ENCODE measurements at regions not wholly inside any gene's neighbourhood (a gene's known extent, or its start where the extent isn't known, plus 50 kb on each side); places are given as distances from the start of the nearest gene placed in this dataset.
A peak's percentile ranks its signal among the peaks of the same experiment; 100 is the strongest.

DNA sequence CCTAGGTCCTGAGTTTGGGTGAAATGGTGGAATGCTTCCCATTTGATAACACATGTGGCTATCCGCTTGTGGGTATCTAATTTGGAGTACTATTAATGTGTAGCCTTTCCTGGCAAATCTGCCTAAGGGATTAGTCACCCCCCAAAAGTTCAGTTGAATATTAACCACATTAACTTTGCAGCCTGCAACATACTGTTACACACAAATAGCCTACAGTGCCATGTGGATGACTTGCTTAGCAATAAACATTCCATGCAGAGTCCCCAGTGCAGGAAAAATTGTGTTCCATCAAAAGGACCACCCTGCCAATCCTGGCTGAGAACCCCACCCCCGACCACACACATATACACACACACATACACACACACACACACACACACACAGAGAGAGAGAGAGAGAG lies 303.3 kb upstream of the ESRRG start:
- Histone ChIP-seq H3K4me3 (ENCODE audit: low read length) (no peak overlapping the region), H3K36me3 (ENCODE audit: control insufficient read depth, insufficient read depth, low read length) (no peaks in the 10 kb centered on the region), H3K9me3 (ENCODE audit: control insufficient read depth, low read depth, low read length) (no peaks in the 10 kb centered on the region), H3K27me3 (ENCODE audit: control insufficient read depth, insufficient read depth, low read length) (no peaks in the 10 kb centered on the region), H3K4me1 (ENCODE audit: control insufficient read depth, insufficient read depth, low read length) (peaks cover 15% of the 10 kb centered on the region), H3K27ac (ENCODE audit: low read length) (no peak overlapping the region)
- peak in 1 of 2 donors; percentile 48 for DNase-seq
- no CpG with 5 or more reads among the region's 2 CpGs for WGBS (ENCODE audit: insufficient coverage, low lambda C conversion rate)

DNA sequence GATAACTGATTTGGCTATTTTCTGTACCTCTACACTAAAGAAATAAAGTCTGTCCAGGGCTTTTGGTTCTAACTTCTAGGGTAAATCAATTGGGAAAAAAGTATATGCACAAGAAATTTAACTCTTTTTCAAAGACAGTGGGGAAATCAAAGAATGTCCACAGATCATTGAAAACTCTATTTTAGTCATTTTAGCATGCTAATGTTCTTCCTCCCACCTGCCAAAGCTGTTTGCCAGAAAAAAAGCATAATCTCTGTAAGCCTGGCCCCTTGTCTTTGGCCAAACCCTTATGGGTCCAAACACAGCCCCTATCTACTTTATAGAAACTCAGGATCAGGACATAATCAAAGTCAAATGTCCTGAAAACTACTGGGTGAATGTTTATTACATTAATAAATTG lies 302.2 kb upstream of the ESRRG start:
- no peak overlapping the region for H3K27ac ChIP-seq (ENCODE audit: low read length)
- H3K4me3 ChIP-seq (ENCODE audit: low read length) = no peak overlapping the region
- no peaks in the 10 kb centered on the region for H3K27me3 ChIP-seq (ENCODE audit: control insufficient read depth, insufficient read depth, low read length)
- peaks cover 15% of the 10 kb centered on the region for H3K4me1 ChIP-seq (ENCODE audit: control insufficient read depth, insufficient read depth, low read length)
- H3K36me3 ChIP-seq (ENCODE audit: control insufficient read depth, insufficient read depth, low read length) = no peaks in the 10 kb centered on the region
- no peaks in the 10 kb centered on the region for H3K9me3 ChIP-seq (ENCODE audit: control insufficient read depth, low read depth, low read length)
- no peak for DNase-seq

DNA sequence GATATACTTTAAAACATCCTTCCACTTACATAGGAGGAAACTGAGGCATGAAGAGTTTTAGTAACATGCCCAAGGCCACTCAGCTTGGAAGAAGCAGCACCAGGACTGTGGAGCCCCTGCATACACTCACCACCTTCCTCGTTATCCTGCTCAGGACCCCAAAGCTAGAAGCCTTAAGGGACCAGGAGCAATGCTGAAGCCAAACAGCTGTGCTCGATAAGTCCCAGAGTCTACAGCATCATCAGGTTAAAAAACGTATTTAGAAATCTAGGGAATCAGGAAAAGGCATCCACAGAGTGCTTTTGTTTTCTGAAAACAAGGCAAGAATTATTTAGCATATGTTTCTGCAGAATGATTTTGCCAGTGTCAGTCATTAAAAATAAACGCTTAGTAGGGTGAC lies 301.7 kb upstream of the ESRRG start:
- H3K27me3 ChIP-seq (ENCODE audit: control insufficient read depth, insufficient read depth, low read length) = no peaks in the 10 kb centered on the region
- H3K4me1 ChIP-seq (ENCODE audit: control insufficient read depth, insufficient read depth, low read length) = peaks cover 15% of the 10 kb centered on the region
- no peaks in the 10 kb centered on the region for H3K9me3 ChIP-seq (ENCODE audit: control insufficient read depth, low read depth, low read length)
- no peak overlapping the region for H3K4me3 ChIP-seq (ENCODE audit: low read length)
- no peaks in the 10 kb centered on the region for H3K36me3 ChIP-seq (ENCODE audit: control insufficient read depth, insufficient read depth, low read length)
- H3K27ac ChIP-seq (ENCODE audit: low read length) = no peak overlapping the region
- 90% methylated on average over 3 of the region's 4 CpGs for WGBS (ENCODE audit: insufficient coverage, low lambda C conversion rate)
- DNase-seq = no peak

GRCh38 chr1:217021956-217022355 lies 298.7 kb upstream of the ESRRG start:
- H3K36me3 ChIP-seq (ENCODE audit: control insufficient read depth, insufficient read depth, low read length) = no peaks in the 10 kb centered on the region
- no peaks in the 10 kb centered on the region for H3K9me3 ChIP-seq (ENCODE audit: control insufficient read depth, low read depth, low read length)
- no peak overlapping the region for H3K4me3 ChIP-seq (ENCODE audit: low read length)
- no peak for DNase-seq
- WGBS (ENCODE audit: insufficient coverage, low lambda C conversion rate) = 100% methylated on average over 1 of the region's 2 CpGs
- no peaks in the 10 kb centered on the region for H3K27me3 ChIP-seq (ENCODE audit: control insufficient read depth, insufficient read depth, low read length)
- H3K4me1 ChIP-seq (ENCODE audit: control insufficient read depth, insufficient read depth, low read length) = peaks cover 3% of the 10 kb centered on the region
- no peak overlapping the region for H3K27ac ChIP-seq (ENCODE audit: low read length)

DNA sequence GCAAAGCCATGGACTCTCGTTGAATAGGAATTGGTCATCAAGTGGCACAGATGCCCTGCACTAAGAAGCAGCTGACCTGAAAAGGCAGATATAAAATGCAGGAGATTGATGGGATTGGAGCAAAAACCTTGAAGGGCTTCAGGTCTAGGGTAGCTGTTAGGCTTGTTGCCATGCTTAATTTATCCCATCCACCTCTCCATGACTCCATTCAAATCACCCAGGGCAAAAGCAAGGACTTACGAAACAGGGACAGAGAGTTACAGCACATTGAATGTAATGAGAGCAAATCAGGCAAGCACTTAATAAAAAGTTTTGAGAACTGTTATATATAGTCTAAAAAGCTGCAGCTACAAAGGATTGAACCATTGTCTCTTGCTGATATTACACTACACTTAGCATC lies 298.2 kb upstream of the ESRRG start:
- DNase-seq = no peak
- Histone ChIP-seq H3K9me3 (ENCODE audit: control insufficient read depth, low read depth, low read length) (no peaks in the 10 kb centered on the region), H3K27me3 (ENCODE audit: control insufficient read depth, insufficient read depth, low read length) (no peaks in the 10 kb centered on the region), H3K4me1 (ENCODE audit: control insufficient read depth, insufficient read depth, low read length) (peaks cover 2% of the 10 kb centered on the region), H3K27ac (ENCODE audit: low read length) (no peak overlapping the region), H3K4me3 (ENCODE audit: low read length) (no peak overlapping the region), H3K36me3 (ENCODE audit: control insufficient read depth, insufficient read depth, low read length) (no peaks in the 10 kb centered on the region)
- WGBS (ENCODE audit: insufficient coverage, low lambda C conversion rate) = no CpG with 5 or more reads among the region's 2 CpGs

DNA sequence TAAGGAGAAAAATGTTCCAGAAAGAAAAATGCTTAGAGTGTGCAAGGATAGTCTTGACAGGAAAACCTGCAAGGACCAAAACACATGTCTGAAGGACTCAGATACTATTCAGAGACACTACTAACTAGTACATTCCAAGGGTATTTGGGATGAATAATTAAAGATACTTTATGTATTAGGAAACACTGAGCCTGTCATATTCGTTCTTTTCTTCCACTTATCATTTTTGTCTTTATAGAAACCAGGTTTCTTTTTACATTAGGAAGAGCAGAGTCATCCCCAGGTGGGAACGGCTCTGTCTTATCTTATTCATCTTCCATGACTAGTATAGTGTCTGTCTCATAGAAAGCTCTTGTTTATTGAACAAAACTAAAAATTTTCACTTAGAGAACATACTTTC lies 296.2 kb upstream of the ESRRG start:
- whole genome bisulfite sequencing (ENCODE audit: insufficient coverage, low lambda C conversion rate) = 80% methylated on average over 1 of the region's 2 CpGs

DNA sequence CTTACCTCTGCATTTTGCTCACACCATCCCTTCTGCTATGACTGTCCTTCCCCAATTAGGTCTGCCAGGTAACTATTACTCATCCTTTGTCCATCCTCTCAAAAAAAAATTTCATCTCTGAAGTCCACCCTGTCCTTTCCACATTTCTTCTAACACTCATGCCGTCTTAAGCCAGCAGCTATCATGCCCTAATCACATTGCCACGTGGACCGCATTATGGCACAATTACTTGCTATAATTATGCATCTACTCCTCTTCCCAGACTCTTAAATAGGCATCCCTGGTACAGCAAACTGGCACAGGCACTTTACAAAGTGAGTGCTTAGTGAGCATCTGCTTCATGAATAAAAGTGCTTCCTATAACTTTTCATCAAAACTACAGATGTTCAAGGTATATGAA lies 295.4 kb upstream of the ESRRG start:
- H3K36me3 ChIP-seq (ENCODE audit: control insufficient read depth, insufficient read depth, low read length) = no peaks in the 10 kb centered on the region
- no peaks in the 10 kb centered on the region for H3K27me3 ChIP-seq (ENCODE audit: control insufficient read depth, insufficient read depth, low read length)
- 100% methylated on average over 1 of the region's 3 CpGs for WGBS (ENCODE audit: insufficient coverage, low lambda C conversion rate)

More for the DNA sequence above, 296.2 kb upstream of the ESRRG start:
- Histone ChIP-seq H3K27ac (ENCODE audit: low read length) (no peak overlapping the region), H3K36me3 (ENCODE audit: control insufficient read depth, insufficient read depth, low read length) (no peaks in the 10 kb centered on the region), H3K4me1 (ENCODE audit: control insufficient read depth, insufficient read depth, low read length) (no peaks in the 10 kb centered on the region), H3K4me3 (ENCODE audit: low read length) (no peak overlapping the region), H3K9me3 (ENCODE audit: control insufficient read depth, low read depth, low read length) (no peaks in the 10 kb centered on the region), H3K27me3 (ENCODE audit: control insufficient read depth, insufficient read depth, low read length) (no peaks in the 10 kb centered on the region)
- no peak for DNase-seq

GRCh38 chr1:217017165-217017564 lies 293.9 kb upstream of the ESRRG start:
- no peaks in the 10 kb centered on the region for H3K36me3 ChIP-seq (ENCODE audit: control insufficient read depth, insufficient read depth, low read length)
- H3K27me3 ChIP-seq (ENCODE audit: control insufficient read depth, insufficient read depth, low read length) = no peaks in the 10 kb centered on the region
- no peaks in the 10 kb centered on the region for H3K9me3 ChIP-seq (ENCODE audit: control insufficient read depth, low read depth, low read length)
- no peak overlapping the region for H3K4me3 ChIP-seq (ENCODE audit: low read length)
- DNase-seq = no peak
- no peak overlapping the region for H3K27ac ChIP-seq (ENCODE audit: low read length)
- no peaks in the 10 kb centered on the region for H3K4me1 ChIP-seq (ENCODE audit: control insufficient read depth, insufficient read depth, low read length)

More for the DNA sequence above, 295.4 kb upstream of the ESRRG start:
- no peaks in the 10 kb centered on the region for H3K4me1 ChIP-seq (ENCODE audit: control insufficient read depth, insufficient read depth, low read length)
- H3K27ac ChIP-seq (ENCODE audit: low read length) = no peak overlapping the region
- no peaks in the 10 kb centered on the region for H3K9me3 ChIP-seq (ENCODE audit: control insufficient read depth, low read depth, low read length)
- H3K4me3 ChIP-seq (ENCODE audit: low read length) = no peak overlapping the region
- no peak for DNase-seq

DNA sequence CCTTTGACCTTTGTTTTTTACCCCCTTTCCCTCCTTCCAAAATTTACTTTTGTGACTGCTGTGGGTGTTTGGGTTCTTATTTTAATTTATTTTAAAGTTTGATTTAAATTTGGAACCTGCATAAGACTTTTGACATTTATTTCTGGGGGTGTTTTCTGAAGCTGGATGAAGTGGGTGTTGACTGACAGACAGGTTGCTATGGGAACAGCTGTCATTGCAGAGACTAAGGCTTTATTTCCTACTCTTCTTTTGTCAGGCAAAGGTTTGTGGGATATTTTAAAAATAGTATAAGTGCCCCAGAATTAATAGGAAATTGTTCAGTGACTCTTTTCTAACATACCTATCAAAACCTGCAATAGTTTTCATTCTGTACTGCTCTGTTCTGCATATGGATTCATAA lies 290.8 kb upstream of the ESRRG start:
- Histone ChIP-seq H3K36me3 (ENCODE audit: control insufficient read depth, insufficient read depth, low read length) (no peaks in the 10 kb centered on the region), H3K4me3 (ENCODE audit: low read length) (no peak overlapping the region), H3K4me1 (ENCODE audit: control insufficient read depth, insufficient read depth, low read length) (no peaks in the 10 kb centered on the region), H3K27me3 (ENCODE audit: control insufficient read depth, insufficient read depth, low read length) (no peaks in the 10 kb centered on the region), H3K9me3 (ENCODE audit: control insufficient read depth, low read depth, low read length) (no peaks in the 10 kb centered on the region), H3K27ac (ENCODE audit: low read length) (no peak overlapping the region)
- no peak for DNase-seq

DNA sequence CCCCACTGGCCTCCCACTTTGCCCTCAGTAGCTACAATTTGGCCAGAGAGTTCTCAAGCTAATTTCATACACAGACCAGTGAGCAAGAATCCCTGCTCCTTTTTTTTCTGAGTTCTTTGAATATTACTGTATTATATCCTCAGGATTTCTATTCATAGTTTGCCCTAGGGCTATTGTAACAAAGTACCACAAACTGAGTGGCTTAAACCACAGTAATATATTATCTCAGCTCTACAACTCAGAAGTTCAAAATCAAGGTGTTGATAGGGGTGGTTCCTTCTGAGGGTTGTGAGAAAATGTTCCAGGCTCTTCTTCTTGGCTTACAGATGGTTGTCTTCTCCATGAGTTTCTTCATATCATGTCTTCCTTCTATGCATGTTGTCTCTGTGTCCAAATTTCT lies 289.4 kb upstream of the ESRRG start:
- no peak overlapping the region for H3K4me3 ChIP-seq (ENCODE audit: low read length)
- H3K36me3 ChIP-seq (ENCODE audit: control insufficient read depth, insufficient read depth, low read length) = no peaks in the 10 kb centered on the region
- H3K9me3 ChIP-seq (ENCODE audit: control insufficient read depth, low read depth, low read length) = no peaks in the 10 kb centered on the region
- no peak overlapping the region for H3K27ac ChIP-seq (ENCODE audit: low read length)
- H3K4me1 ChIP-seq (ENCODE audit: control insufficient read depth, insufficient read depth, low read length) = no peaks in the 10 kb centered on the region
- no peaks in the 10 kb centered on the region for H3K27me3 ChIP-seq (ENCODE audit: control insufficient read depth, insufficient read depth, low read length)
- DNase-seq = no peak

GRCh38 chr1:217011097-217011496 lies 287.9 kb upstream of the ESRRG start:
- DNase-seq = no peak
- no peaks in the 10 kb centered on the region for H3K9me3 ChIP-seq (ENCODE audit: control insufficient read depth, low read depth, low read length)
- no peaks in the 10 kb centered on the region for H3K27me3 ChIP-seq (ENCODE audit: control insufficient read depth, insufficient read depth, low read length)
- no peak overlapping the region for H3K4me3 ChIP-seq (ENCODE audit: low read length)
- no peaks in the 10 kb centered on the region for H3K36me3 ChIP-seq (ENCODE audit: control insufficient read depth, insufficient read depth, low read length)
- H3K27ac ChIP-seq (ENCODE audit: low read length) = no peak overlapping the region
- H3K4me1 ChIP-seq (ENCODE audit: control insufficient read depth, insufficient read depth, low read length) = peaks cover 4% of the 10 kb centered on the region
- no CpG with 5 or more reads among the region's 1 CpG for WGBS (ENCODE audit: insufficient coverage, low lambda C conversion rate)

DNA sequence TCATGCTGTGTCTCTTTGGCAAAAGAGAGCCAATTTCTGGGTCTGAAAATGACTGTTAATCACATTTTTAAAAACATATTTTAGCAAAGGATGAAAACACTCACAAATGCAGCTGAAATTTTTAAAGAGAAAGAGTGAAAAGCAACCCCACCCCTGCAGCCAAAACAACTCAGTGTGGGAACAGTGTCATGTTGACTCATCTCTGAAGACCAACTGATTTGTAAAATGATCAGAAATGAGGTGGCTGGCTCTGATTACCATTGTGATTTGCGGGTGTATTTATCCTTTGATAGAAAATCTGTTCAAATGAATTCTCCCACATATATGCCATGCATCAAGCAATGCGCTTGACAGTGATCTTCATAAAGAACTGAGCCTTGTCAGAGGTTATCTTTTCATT lies 287.0 kb upstream of the ESRRG start:
- no peak for DNase-seq
- Histone ChIP-seq H3K27ac (ENCODE audit: low read length) (no peak overlapping the region), H3K9me3 (ENCODE audit: control insufficient read depth, low read depth, low read length) (no peaks in the 10 kb centered on the region), H3K4me1 (ENCODE audit: control insufficient read depth, insufficient read depth, low read length) (peaks cover 4% of the 10 kb centered on the region), H3K4me3 (ENCODE audit: low read length) (no peak overlapping the region), H3K27me3 (ENCODE audit: control insufficient read depth, insufficient read depth, low read length) (no peaks in the 10 kb centered on the region), H3K36me3 (ENCODE audit: control insufficient read depth, insufficient read depth, low read length) (no peaks in the 10 kb centered on the region)
- WGBS (ENCODE audit: insufficient coverage, low lambda C conversion rate) = no CpG with 5 or more reads among the region's 2 CpGs
